ENCODE measurements at regions not wholly inside any gene's neighbourhood (a gene's known extent, or its start where the extent isn't known, plus 50 kb on each side); places are given as distances from the start of the nearest gene placed in this dataset.

- Mint-ChIP-seq H3K4me1 (no peaks in the 10 kb centered on the region), H3K9me3 (no peaks in the 10 kb centered on the region)
- TF ChIP-seq CTCF (IDR thresholded peaks at IDR 0.05), result no peak
Measured at GRCh38 chr11:26044389-26044788, 287.5 kb upstream of the ANO3 start.

GRCh38 chr11:26045082-26045481 lies 286.8 kb upstream of the ANO3 start:
- TF ChIP-seq CTCF (IDR thresholded peaks at IDR 0.05), result no peak
- no peaks in the 10 kb centered on the region for H3K36me3 Mint-ChIP-seq (ENCODE audit: low read depth)
- H3K4me3 Mint-ChIP-seq, result no peak overlapping the region
- H3K27me3 Mint-ChIP-seq (ENCODE audit: low read depth, poor library complexity), result no peaks in the 10 kb centered on the region
- no peaks in the 10 kb centered on the region for H3K4me1 Mint-ChIP-seq
- H3K9me3 Mint-ChIP-seq, result no peaks in the 10 kb centered on the region
- no peak for DNase-seq
- H3K27ac Mint-ChIP-seq, result no peak overlapping the region

More at GRCh38 chr11:26044389-26044788, 287.5 kb upstream of the ANO3 start:
- no peak for DNase-seq
- Mint-ChIP-seq H3K27me3 (ENCODE audit: low read depth, poor library complexity) (no peaks in the 10 kb centered on the region), H3K4me3 (no peak overlapping the region), H3K27ac (no peak overlapping the region), H3K36me3 (ENCODE audit: low read depth) (no peaks in the 10 kb centered on the region)

- Mint-ChIP-seq H3K4me1 (no peaks in the 10 kb centered on the region), H3K36me3 (ENCODE audit: low read depth) (no peaks in the 10 kb centered on the region), H3K9me3 (no peaks in the 10 kb centered on the region), H3K4me3 (no peak overlapping the region), H3K27ac (no peak overlapping the region), H3K27me3 (ENCODE audit: low read depth, poor library complexity) (no peaks in the 10 kb centered on the region)
- no peak for DNase-seq
- no peak for TF ChIP-seq CTCF (IDR thresholded peaks at IDR 0.05)
Measured at GRCh38 chr11:26048271-26048670, 283.7 kb upstream of the ANO3 start.

GRCh38 chr11:26053966-26054365 lies 278.0 kb upstream of the ANO3 start:
- H3K9me3 Mint-ChIP-seq, result no peaks in the 10 kb centered on the region

GRCh38 chr11:26062660-26063059 lies 269.3 kb upstream of the ANO3 start:
- Mint-ChIP-seq H3K4me1 (no peaks in the 10 kb centered on the region), H3K9me3 (no peaks in the 10 kb centered on the region), H3K36me3 (ENCODE audit: low read depth) (no peaks in the 10 kb centered on the region), H3K4me3 (no peak overlapping the region), H3K27me3 (ENCODE audit: low read depth, poor library complexity) (no peaks in the 10 kb centered on the region), H3K27ac (no peak overlapping the region)
- no peak for DNase-seq
- TF ChIP-seq CTCF (IDR thresholded peaks at IDR 0.05), result no peak

More at GRCh38 chr11:26053966-26054365, 278.0 kb upstream of the ANO3 start:
- Mint-ChIP-seq H3K27me3 (ENCODE audit: low read depth, poor library complexity) (no peaks in the 10 kb centered on the region), H3K4me3 (no peak overlapping the region), H3K36me3 (ENCODE audit: low read depth) (no peaks in the 10 kb centered on the region), H3K27ac (no peak overlapping the region), H3K4me1 (no peaks in the 10 kb centered on the region)
- TF ChIP-seq CTCF (IDR thresholded peaks at IDR 0.05), result no peak
- no peak for DNase-seq

GRCh38 chr11:26063915-26064314 lies 268.0 kb upstream of the ANO3 start:
- Mint-ChIP-seq H3K27ac (no peak overlapping the region), H3K36me3 (ENCODE audit: low read depth) (no peaks in the 10 kb centered on the region), H3K27me3 (ENCODE audit: low read depth, poor library complexity) (no peaks in the 10 kb centered on the region), H3K4me3 (no peak overlapping the region), H3K4me1 (no peaks in the 10 kb centered on the region), H3K9me3 (no peaks in the 10 kb centered on the region)
- no peak for DNase-seq
- TF ChIP-seq CTCF (IDR thresholded peaks at IDR 0.05), result no peak

All from nephron progenitor cell (in vitro differentiated cells).